ENCODE measurements at regions not wholly inside any gene's neighbourhood (a gene's known extent, or its start where the extent isn't known, plus 50 kb on each side); places are given as distances from the start of the nearest gene placed in this dataset.

GRCh38 chr4:188624370-188624769, 485.1 kb downstream of the TRIML1 start:
- no peak overlapping the region for H3K4me2 ChIP-seq (ENCODE audit: low read depth, low read length)
- H2AFZ ChIP-seq (replicated peaks; ENCODE audit: low read length, poor library complexity), result no peak overlapping the region
- H2BK120ac ChIP-seq (ENCODE audit: low read depth, low read length), result no peak overlapping the region
- WGBS, 2 experiments (ENCODE audit: extremely low coverage in 2 of 2, insufficient read length in 1 of 2), result no CpG with 5 or more reads among the region's 4 CpGs
- dilution Hi-C loops (cut with HindIII; ENCODE audit: low sequenced_read_pairs, unreplicated experiment), result no loop called here
- no peaks in the 10 kb centered on the region for H3K27me3 ChIP-seq (ENCODE audit: control insufficient read depth, insufficient read depth, low read length)
- no peak overlapping the region for H2BK5ac ChIP-seq (ENCODE audit: low read depth, low read length, poor library complexity, severe bottlenecking)
- H3K27ac ChIP-seq (ENCODE audit: insufficient read depth, low read length), result no peak overlapping the region
- BruUV-seq (replicated peaks), result no TSS peak
- H3K9me1 ChIP-seq (ENCODE audit: insufficient read depth, low read length), result no peaks in the 10 kb centered on the region
- H3K14ac ChIP-seq (replicated peaks; ENCODE audit: low read depth, low read length), result no peak overlapping the region
- H4K20me1 ChIP-seq (ENCODE audit: insufficient read depth, low read length), result no peaks in the 10 kb centered on the region
- no peak overlapping the region for H3K4ac ChIP-seq (ENCODE audit: low read depth, low read length)
- no peak overlapping the region for H2BK20ac ChIP-seq (ENCODE audit: low read depth, low read length)
- no peak overlapping the region for H4K5ac ChIP-seq (ENCODE audit: low read depth, low read length)
- H3K23ac ChIP-seq (ENCODE audit: low read depth, low read length), result no peak overlapping the region
- no peak overlapping the region for H3K56ac ChIP-seq (ENCODE audit: extremely low read depth, insufficient read depth, low read length)
- no peaks in the 10 kb centered on the region; the same call in 1 of the 2 replicates for H3K4me1 ChIP-seq (ENCODE audit: control insufficient read depth, insufficient read depth, low read length)
- no peaks in the 10 kb centered on the region for H3K9me3 ChIP-seq (ENCODE audit: control insufficient read depth, insufficient read depth, low read length)
- H2AK9ac ChIP-seq (replicated peaks; ENCODE audit: low read depth, low read length, poor library complexity), result no peak overlapping the region
- no peak overlapping the region for H2AK5ac ChIP-seq (ENCODE audit: low read depth, low read length)
- TF ChIP-seq MAFK (IDR thresholded peaks at IDR 0.05; ENCODE audit: low read depth, low read length) (no peak), RFX5 (IDR thresholded peaks at IDR 0.05; ENCODE audit: low read depth, low read length) (no peak), USF2 (IDR thresholded peaks at IDR 0.05; ENCODE audit: low read depth, low read length) (no peak), CTCF (conservative IDR thresholded peaks at IDR 0.05; ENCODE audit: low read depth, low read length) (no peak), CHD1 (IDR thresholded peaks at IDR 0.05; ENCODE audit: low read depth, low read length) (no peak)
- H4K91ac ChIP-seq (ENCODE audit: insufficient read depth, low read depth, low read length), result no peak overlapping the region
- H3K4me3 ChIP-seq (ENCODE audit: insufficient read depth, low read depth, low read length), result no peak overlapping the region
- CTCF ChIA-PET, result no interaction called here
- H2BK15ac ChIP-seq (ENCODE audit: low read depth, low read length), result no peak overlapping the region
- no peak for DNase-seq
- POLR2A ChIA-PET (ENCODE audit: unreplicated experiment), result no interaction called here
- no peak overlapping the region for H4K8ac ChIP-seq (ENCODE audit: low read depth in 2 of 2, low read length in 2 of 2)
- no peaks in the 10 kb centered on the region for H3K79me1 ChIP-seq (ENCODE audit: low read depth in 1 of 2, low read length in 2 of 2)
- H3K18ac ChIP-seq (ENCODE audit: low read depth, low read length), result no peak overlapping the region
- H3K36me3 ChIP-seq (ENCODE audit: control insufficient read depth, insufficient read depth, low read length), result no peaks in the 10 kb centered on the region
- no peak for ATAC-seq (ENCODE audit: low read depth)
- H3K9ac ChIP-seq (ENCODE audit: low read depth, low read length), result no peak overlapping the region
- intact Hi-C loops (cut with micrococcal nuclease), result loop anchor here (10.0 kb wide), 1 partner anchor 580 kb away; no protein-coding TSS in a partner anchor
- in situ Hi-C loops (cut with MboI; ENCODE audit: low sequenced_read_pairs), result no loop called here

Data from IMR-90 (cell line).